Nephron (organoid): ENCODE measurements at regions not wholly inside any gene's neighbourhood (a gene's known extent, or its start where the extent isn't known, plus 50 kb on each side); places are given as distances from the start of the nearest gene placed in this dataset.

Source experiments
- H3K27ac Mint-ChIP-seq, 3 experiments: 2 replicates each; pipeline ENCODE4 v1.8.0; 2020; ENCODE audit warnings: mixed read lengths in 3 of 3, mild to moderate bottlenecking in 2 of 3, moderate library complexity in 1 of 3
- H3K27me3 Mint-ChIP-seq: 2 replicates; pipeline ENCODE4 v1.8.0; 2021; ENCODE audit warnings: low read depth, mild to moderate bottlenecking, moderate library complexity, mixed read lengths
- H3K36me3 Mint-ChIP-seq: 2 replicates; pipeline ENCODE4 v1.8.0; 2020; ENCODE audit warnings: low read depth, mixed read lengths
- H3K4me1 Mint-ChIP-seq: 2 replicates; pipeline ENCODE4 v1.8.0; 2020; ENCODE audit warnings: mixed read lengths
- H3K4me3 Mint-ChIP-seq, 3 experiments: 2 replicates each; pipeline ENCODE4 v1.8.0; 2020; ENCODE audit warnings: mild to moderate bottlenecking in 3 of 3, mixed read lengths in 3 of 3, moderate library complexity in 2 of 3
- H3K9me3 Mint-ChIP-seq: 2 replicates; pipeline ENCODE4 v1.8.0; 2020; ENCODE audit warnings: mixed read lengths
- TF ChIP-seq, protein P1 (sequence below), 3 experiments: fragments of 200-600 bp; sonication (generic); IDR thresholded peaks; one replicate each; pipeline ENCODE4 v1.5.0; 2021; ENCODE audit warnings: antibody characterized with exemption in 3 of 3; ENCODE audit not compliant: unreplicated experiment in 3 of 3

DNA sequence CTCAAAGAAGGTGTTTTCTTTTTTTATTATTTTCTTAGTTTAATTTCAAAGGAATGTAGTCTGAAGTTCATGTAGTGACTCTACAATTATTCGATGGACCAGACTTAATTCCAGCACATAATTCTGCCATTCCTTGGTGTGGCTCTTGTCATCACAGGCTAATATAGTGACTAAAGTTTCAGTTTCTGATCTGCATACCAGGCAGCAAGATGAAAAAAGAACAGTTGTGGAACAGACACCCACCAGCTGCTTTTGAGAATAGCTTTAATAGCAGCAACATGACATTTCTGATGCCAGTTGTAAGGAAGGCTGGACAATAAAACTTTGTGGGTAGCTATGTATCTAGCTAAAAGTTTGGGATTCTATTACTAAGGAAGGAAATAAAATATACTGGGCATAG is 676.3 kb upstream of the GRAMD2B start:
- TF ChIP-seq, protein P1, sequence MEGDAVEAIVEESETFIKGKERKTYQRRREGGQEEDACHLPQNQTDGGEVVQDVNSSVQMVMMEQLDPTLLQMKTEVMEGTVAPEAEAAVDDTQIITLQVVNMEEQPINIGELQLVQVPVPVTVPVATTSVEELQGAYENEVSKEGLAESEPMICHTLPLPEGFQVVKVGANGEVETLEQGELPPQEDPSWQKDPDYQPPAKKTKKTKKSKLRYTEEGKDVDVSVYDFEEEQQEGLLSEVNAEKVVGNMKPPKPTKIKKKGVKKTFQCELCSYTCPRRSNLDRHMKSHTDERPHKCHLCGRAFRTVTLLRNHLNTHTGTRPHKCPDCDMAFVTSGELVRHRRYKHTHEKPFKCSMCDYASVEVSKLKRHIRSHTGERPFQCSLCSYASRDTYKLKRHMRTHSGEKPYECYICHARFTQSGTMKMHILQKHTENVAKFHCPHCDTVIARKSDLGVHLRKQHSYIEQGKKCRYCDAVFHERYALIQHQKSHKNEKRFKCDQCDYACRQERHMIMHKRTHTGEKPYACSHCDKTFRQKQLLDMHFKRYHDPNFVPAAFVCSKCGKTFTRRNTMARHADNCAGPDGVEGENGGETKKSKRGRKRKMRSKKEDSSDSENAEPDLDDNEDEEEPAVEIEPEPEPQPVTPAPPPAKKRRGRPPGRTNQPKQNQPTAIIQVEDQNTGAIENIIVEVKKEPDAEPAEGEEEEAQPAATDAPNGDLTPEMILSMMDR (IDR thresholded peaks at IDR 0.05; ENCODE audit: unreplicated experiment in 3 of 3): no peak

DNA sequence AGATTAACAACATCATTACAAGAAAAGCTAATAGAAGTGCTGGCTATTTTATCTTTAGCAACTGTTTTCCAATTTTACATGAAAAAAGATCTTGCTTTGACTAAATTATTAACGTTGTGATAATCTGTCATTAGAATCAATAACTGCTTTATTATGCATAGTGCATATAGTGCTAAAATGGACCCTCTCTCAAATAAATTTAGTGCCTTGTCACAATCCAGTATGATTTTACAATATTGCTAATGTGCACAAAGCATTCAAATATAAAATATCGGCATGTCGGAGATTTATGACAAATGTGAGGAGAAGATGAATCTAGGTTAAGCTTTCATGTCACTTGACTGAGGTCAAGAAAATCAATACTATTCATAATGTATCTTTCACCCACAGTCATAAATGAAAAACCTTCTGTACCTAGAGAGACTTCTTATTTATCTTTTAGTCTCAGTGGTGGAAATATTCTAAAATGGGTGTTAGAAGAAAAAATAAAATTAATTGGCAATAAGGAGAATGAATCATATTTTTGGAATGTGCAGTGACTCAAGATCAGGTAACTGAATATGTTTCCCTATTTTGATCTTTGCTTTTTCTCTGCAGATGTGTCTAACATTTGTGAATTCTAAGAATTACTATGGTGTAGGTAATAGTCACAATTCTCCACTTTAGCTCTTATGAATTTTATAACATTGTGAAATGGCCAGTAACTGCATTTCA is 672.9 kb upstream of the GRAMD2B start:
- Mint-ChIP-seq H3K27ac (no peak overlapping the region), H3K9me3 (no peaks in the 10 kb centered on the region), H3K4me3 (no peak overlapping the region), H3K4me1 (peaks cover 22% of the 10 kb centered on the region), H3K27me3 (peaks cover 3% of the 10 kb centered on the region), H3K36me3 (no peaks in the 10 kb centered on the region)
- TF ChIP-seq, protein P1 (IDR thresholded peaks at IDR 0.05; ENCODE audit: unreplicated experiment in 3 of 3): no peak

More for the DNA sequence above, 676.3 kb upstream of the GRAMD2B start:
- Mint-ChIP-seq H3K9me3 (peaks cover 17% of the 10 kb centered on the region), H3K4me1 (peaks cover 22% of the 10 kb centered on the region), H3K4me3 (no peak overlapping the region), H3K27ac (peak overlapping the region in 2 of 3 experiments; percentile 9 to 71), H3K36me3 (no peaks in the 10 kb centered on the region), H3K27me3 (no peaks in the 10 kb centered on the region)

DNA sequence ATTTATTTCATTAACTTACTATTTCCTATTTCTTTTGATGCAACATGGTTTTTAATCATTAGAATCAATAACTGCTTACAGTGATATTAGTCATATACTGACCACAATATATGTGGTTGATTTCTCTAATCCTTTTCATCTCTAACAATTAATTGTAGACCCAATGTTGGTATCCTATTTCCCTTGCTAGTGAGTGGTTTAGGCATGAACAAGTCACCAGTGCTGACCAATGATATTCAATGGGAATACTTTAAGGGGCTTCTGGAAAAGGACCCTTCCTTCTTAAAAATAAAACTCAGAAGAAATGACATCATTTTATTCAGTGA is 672.4 kb upstream of the GRAMD2B start:
- TF ChIP-seq, protein P1 (IDR thresholded peaks at IDR 0.05; ENCODE audit: unreplicated experiment in 3 of 3): no peak
- no peaks in the 10 kb centered on the region for H3K36me3 Mint-ChIP-seq
- H3K9me3 Mint-ChIP-seq: no peaks in the 10 kb centered on the region
- peaks cover 3% of the 10 kb centered on the region for H3K27me3 Mint-ChIP-seq
- no peak overlapping the region for H3K27ac Mint-ChIP-seq
- peaks cover 22% of the 10 kb centered on the region for H3K4me1 Mint-ChIP-seq
- H3K4me3 Mint-ChIP-seq: no peak overlapping the region

DNA sequence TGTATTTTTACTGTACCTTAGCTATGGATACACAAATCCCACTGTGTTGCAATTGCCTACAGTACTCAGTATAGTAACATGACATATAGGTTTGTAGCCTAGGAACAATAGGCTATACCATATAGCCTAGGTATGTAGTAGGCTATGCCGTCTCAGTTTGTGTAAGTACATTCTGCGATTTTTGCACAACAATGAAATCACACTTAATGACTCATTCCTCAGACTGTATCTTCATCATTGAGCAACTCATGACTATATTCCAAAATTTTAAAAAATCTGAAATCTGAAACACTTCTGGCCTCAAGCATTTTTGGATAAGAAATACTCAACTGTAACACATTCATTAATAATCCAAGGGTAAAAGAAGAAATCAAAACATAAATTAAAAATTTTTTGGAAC is 666.8 kb upstream of the GRAMD2B start:
- no peak overlapping the region for H3K27ac Mint-ChIP-seq
- H3K4me1 Mint-ChIP-seq: no peaks in the 10 kb centered on the region
- H3K4me3 Mint-ChIP-seq: no peak overlapping the region
- H3K36me3 Mint-ChIP-seq: no peaks in the 10 kb centered on the region
- peaks cover 3% of the 10 kb centered on the region for H3K27me3 Mint-ChIP-seq
- TF ChIP-seq, protein P1 (IDR thresholded peaks at IDR 0.05; ENCODE audit: unreplicated experiment in 3 of 3): no peak
- peaks cover 15% of the 10 kb centered on the region for H3K9me3 Mint-ChIP-seq

DNA sequence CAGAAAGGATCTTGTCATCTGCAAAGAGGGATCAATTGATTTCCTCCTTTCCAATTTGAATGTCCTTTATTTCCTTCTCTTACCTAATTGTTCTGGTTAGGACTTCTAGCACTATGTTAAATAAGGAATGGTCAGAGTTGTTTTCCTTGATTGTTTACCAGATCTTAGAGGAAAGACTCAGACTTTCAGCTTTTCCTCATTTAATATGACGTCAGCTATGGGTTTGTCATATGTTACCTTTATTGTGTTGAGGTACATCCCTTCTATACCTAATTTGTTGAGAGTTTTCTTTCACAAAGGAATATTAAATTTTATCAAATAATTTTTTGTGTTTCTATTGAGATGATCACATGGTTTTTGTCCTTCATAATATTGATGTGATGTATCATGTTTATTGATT is 656.5 kb upstream of the GRAMD2B start:
- Mint-ChIP-seq H3K27ac (no peak overlapping the region), H3K4me3 (no peak overlapping the region), H3K36me3 (peaks cover 3% of the 10 kb centered on the region), H3K4me1 (no peaks in the 10 kb centered on the region), H3K9me3 (peaks cover 4% of the 10 kb centered on the region), H3K27me3 (no peaks in the 10 kb centered on the region)
- TF ChIP-seq, protein P1 (IDR thresholded peaks at IDR 0.05; ENCODE audit: unreplicated experiment in 3 of 3): no peak

DNA sequence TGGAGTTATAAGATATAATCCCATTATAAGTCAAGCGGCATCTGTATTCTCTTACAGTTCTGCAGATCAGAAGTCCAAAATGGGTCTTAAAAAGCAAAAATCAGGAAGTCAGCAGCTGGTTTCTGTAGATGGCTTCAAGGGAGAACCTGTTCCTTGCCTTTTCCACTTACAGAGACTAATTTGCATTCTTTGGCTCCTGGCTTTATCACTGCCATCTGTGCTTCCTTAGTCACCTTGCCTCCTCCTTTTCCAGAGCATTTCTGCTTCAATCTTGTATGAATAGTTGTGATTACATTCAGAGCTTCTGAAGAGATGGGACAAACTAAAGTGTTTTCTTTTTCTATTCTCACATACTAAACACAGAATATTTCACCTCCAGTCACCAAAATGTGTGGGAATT is 647.3 kb upstream of the GRAMD2B start:
- no peaks in the 10 kb centered on the region for H3K27me3 Mint-ChIP-seq
- no peaks in the 10 kb centered on the region for H3K9me3 Mint-ChIP-seq
- no peaks in the 10 kb centered on the region for H3K36me3 Mint-ChIP-seq
- TF ChIP-seq, protein P1 (IDR thresholded peaks at IDR 0.05; ENCODE audit: unreplicated experiment in 3 of 3): no peak
- no peaks in the 10 kb centered on the region for H3K4me1 Mint-ChIP-seq
- no peak overlapping the region for H3K4me3 Mint-ChIP-seq
- H3K27ac Mint-ChIP-seq: peak overlapping the region in 1 of 3 experiments; percentile 70
